T-helper 2 cell treated with Interferon-gamma antibody and Interleukin-4, amounts not matched to agents 5 μg/mL and 100 μg/mL, for 36 hours (primary cell): ENCODE measurements at regions not wholly inside any gene's neighbourhood (a gene's known extent, or its start where the extent isn't known, plus 50 kb on each side); places are given as distances from the start of the nearest gene placed in this dataset.
"Not testable (repeated sequence)": the region's sequence is repeated elsewhere in the genome, so short reads cannot be mapped to it uniquely, and the experiment has no call there.

ENCODE experiments used
- DNase-seq: peaks from one replicate; pipeline ENCODE4 v3.0.0; 2021; ENCODE audit warnings: low spot score
- H3K27ac Mint-ChIP-seq: one replicate; pipeline ENCODE4 v1.8.0; 2021; ENCODE audit warnings: mild to moderate bottlenecking, mixed read lengths
- H3K27me3 Mint-ChIP-seq: one replicate; pipeline ENCODE4 v1.8.0; 2021; ENCODE audit warnings: low read depth, mixed read lengths
- H3K36me3 Mint-ChIP-seq: one replicate; pipeline ENCODE4 v1.8.0; 2021; ENCODE audit warnings: low read depth, mixed read lengths
- H3K4me1 Mint-ChIP-seq: one replicate; pipeline ENCODE4 v1.8.0; 2021; ENCODE audit warnings: low read depth, mixed read lengths
- H3K4me3 Mint-ChIP-seq: one replicate; pipeline ENCODE4 v1.8.0; 2022; ENCODE audit warnings: mild to moderate bottlenecking, moderate library complexity, mixed read lengths
- H3K9me3 Mint-ChIP-seq: one replicate; pipeline ENCODE4 v1.8.0; 2021; ENCODE audit warnings: mixed read lengths

GRCh38 chr4:66795724-66796123 lies 749.6 kb downstream of the CENPC start:
- no peaks in the 10 kb centered on the region for H3K4me1 Mint-ChIP-seq
- H3K27ac Mint-ChIP-seq, result no peak overlapping the region
- no peak overlapping the region for H3K4me3 Mint-ChIP-seq
- H3K36me3 Mint-ChIP-seq, result no peaks in the 10 kb centered on the region
- no peak for DNase-seq
- H3K27me3 Mint-ChIP-seq, result no peaks in the 10 kb centered on the region
- peaks cover 4% of the 10 kb centered on the region for H3K9me3 Mint-ChIP-seq

- DNase-seq, result no peak
- H3K36me3 Mint-ChIP-seq, result no peaks in the 10 kb centered on the region
- peaks cover 4% of the 10 kb centered on the region for H3K9me3 Mint-ChIP-seq
- H3K4me1 Mint-ChIP-seq, result no peaks in the 10 kb centered on the region
- H3K4me3 Mint-ChIP-seq, result no peak overlapping the region
- H3K27ac Mint-ChIP-seq, result no peak overlapping the region
- H3K27me3 Mint-ChIP-seq, result no peaks in the 10 kb centered on the region
These were observed 750.8 kb downstream of the CENPC start for GRCh38 chr4:66794390-66795034.

GRCh38 chr4:66791686-66792085 lies 753.6 kb downstream of the CENPC start:
- DNase-seq, result no peak
- Mint-ChIP-seq H3K27me3 (no peaks in the 10 kb centered on the region), H3K4me3 (no peak overlapping the region), H3K4me1 (no peaks in the 10 kb centered on the region), H3K9me3 (no peaks in the 10 kb centered on the region), H3K36me3 (no peaks in the 10 kb centered on the region), H3K27ac (no peak overlapping the region)

GRCh38 chr4:66785479-66785878 lies 759.8 kb downstream of the CENPC start:
- no peaks in the 10 kb centered on the region for H3K36me3 Mint-ChIP-seq

GRCh38 chr4:66782751-66783150 lies 762.6 kb downstream of the CENPC start:
- not testable (repeated sequence) for H3K9me3 Mint-ChIP-seq, DNase-seq, H3K27ac Mint-ChIP-seq, H3K36me3 Mint-ChIP-seq, H3K27me3 Mint-ChIP-seq, H3K4me3 Mint-ChIP-seq, H3K4me1 Mint-ChIP-seq

More at GRCh38 chr4:66785479-66785878, 759.8 kb downstream of the CENPC start:
- H3K4me3 Mint-ChIP-seq, result no peak overlapping the region
- H3K27me3 Mint-ChIP-seq, result no peaks in the 10 kb centered on the region
- no peaks in the 10 kb centered on the region for H3K4me1 Mint-ChIP-seq
- DNase-seq, result no peak
- H3K9me3 Mint-ChIP-seq, result no peaks in the 10 kb centered on the region
- H3K27ac Mint-ChIP-seq, result no peak overlapping the region

- DNase-seq, result no peak
- no peaks in the 10 kb centered on the region for H3K4me1 Mint-ChIP-seq
- no peak overlapping the region for H3K27ac Mint-ChIP-seq
- no peaks in the 10 kb centered on the region for H3K27me3 Mint-ChIP-seq
- no peak overlapping the region for H3K4me3 Mint-ChIP-seq
- no peaks in the 10 kb centered on the region for H3K36me3 Mint-ChIP-seq
- peaks cover 10% of the 10 kb centered on the region for H3K9me3 Mint-ChIP-seq
These were observed 768.2 kb downstream of the CENPC start for GRCh38 chr4:66777097-66777496.

GRCh38 chr4:66769441-66769840 lies 775.9 kb downstream of the CENPC start:
- Mint-ChIP-seq H3K27ac (no peak overlapping the region), H3K27me3 (no peaks in the 10 kb centered on the region), H3K4me1 (no peaks in the 10 kb centered on the region), H3K4me3 (no peak overlapping the region), H3K9me3 (peaks cover 4% of the 10 kb centered on the region), H3K36me3 (no peaks in the 10 kb centered on the region)
- no peak for DNase-seq

- H3K9me3 Mint-ChIP-seq, result peaks cover 8% of the 10 kb centered on the region
- no peak for DNase-seq
- no peak overlapping the region for H3K4me3 Mint-ChIP-seq
- H3K27ac Mint-ChIP-seq, result no peak overlapping the region
- H3K36me3 Mint-ChIP-seq, result no peaks in the 10 kb centered on the region
- no peaks in the 10 kb centered on the region for H3K27me3 Mint-ChIP-seq
- no peaks in the 10 kb centered on the region for H3K4me1 Mint-ChIP-seq
These were observed 777.9 kb downstream of the CENPC start for GRCh38 chr4:66767442-66767841.

- Mint-ChIP-seq H3K4me1 (no peaks in the 10 kb centered on the region), H3K27me3 (no peaks in the 10 kb centered on the region), H3K9me3 (peaks cover 8% of the 10 kb centered on the region), H3K36me3 (no peaks in the 10 kb centered on the region), H3K4me3 (no peak overlapping the region), H3K27ac (no peak overlapping the region)
- DNase-seq, result no peak
These were observed 778.7 kb downstream of the CENPC start for GRCh38 chr4:66766557-66766956.

- no peak for DNase-seq
- Mint-ChIP-seq H3K4me3 (no peak overlapping the region), H3K36me3 (no peaks in the 10 kb centered on the region), H3K27ac (no peak overlapping the region), H3K9me3 (no peaks in the 10 kb centered on the region), H3K27me3 (no peaks in the 10 kb centered on the region), H3K4me1 (no peaks in the 10 kb centered on the region)
These were observed 795.0 kb downstream of the CENPC start for GRCh38 chr4:66750273-66750672.

- not testable (repeated sequence) for H3K27ac Mint-ChIP-seq, H3K4me1 Mint-ChIP-seq, DNase-seq, H3K36me3 Mint-ChIP-seq, H3K4me3 Mint-ChIP-seq, H3K9me3 Mint-ChIP-seq, H3K27me3 Mint-ChIP-seq
These were observed 798.4 kb downstream of the CENPC start for GRCh38 chr4:66746918-66747317.

- Mint-ChIP-seq H3K9me3 (peaks cover 3% of the 10 kb centered on the region), H3K36me3 (no peaks in the 10 kb centered on the region), H3K27me3 (no peaks in the 10 kb centered on the region), H3K4me3 (no peak overlapping the region), H3K4me1 (no peaks in the 10 kb centered on the region), H3K27ac (no peak overlapping the region)
- DNase-seq, result no peak
These were observed 804.2 kb downstream of the CENPC start for GRCh38 chr4:66741081-66741480.

- Mint-ChIP-seq H3K27me3 (no peaks in the 10 kb centered on the region), H3K27ac (no peak overlapping the region), H3K4me3 (no peak overlapping the region), H3K36me3 (no peaks in the 10 kb centered on the region), H3K4me1 (no peaks in the 10 kb centered on the region), H3K9me3 (peaks cover 4% of the 10 kb centered on the region)
- DNase-seq, result no peak
These were observed 808.7 kb downstream of the CENPC start for GRCh38 chr4:66736606-66737005.

GRCh38 chr4:66728280-66728679 lies 817.0 kb downstream of the CENPC start:
- Mint-ChIP-seq H3K9me3 (peaks cover 4% of the 10 kb centered on the region), H3K36me3 (no peaks in the 10 kb centered on the region), H3K4me1 (no peaks in the 10 kb centered on the region), H3K27me3 (no peaks in the 10 kb centered on the region), H3K4me3 (no peak overlapping the region), H3K27ac (no peak overlapping the region)
- no peak for DNase-seq

- not testable (repeated sequence) for H3K4me3 Mint-ChIP-seq, H3K27me3 Mint-ChIP-seq, H3K27ac Mint-ChIP-seq, H3K36me3 Mint-ChIP-seq, DNase-seq, H3K9me3 Mint-ChIP-seq, H3K4me1 Mint-ChIP-seq
These were observed 832.9 kb downstream of the CENPC start for GRCh38 chr4:66712301-66712921.
